Uterus (tissue), 2 donors: ENCODE measurements at regions not wholly inside any gene's neighbourhood (a gene's known extent, or its start where the extent isn't known, plus 50 kb on each side); places are given as distances from the start of the nearest gene placed in this dataset.
"Not testable (repeated sequence)": the region's sequence is repeated elsewhere in the genome, so short reads cannot be mapped to it uniquely, and the experiment has no call there.

ENCODE experiments used
- POLR2A ChIP-seq, 2 donors: fragments of 450-650 bp; IDR thresholded peaks; one replicate each; pipeline ENCODE4 v1.6.1; 2016; ENCODE audit warnings: antibody characterized with exemption in 2 of 2, mild to moderate bottlenecking in 1 of 2, moderate library complexity in 1 of 2
- TF ChIP-seq, protein P1 (sequence below), 4 experiments: fragments of 200-600 bp in 2 of 4; fragments of 450-650 bp in 2 of 4; sonication (generic) in 2 of 4; IDR thresholded peaks; one replicate each; pipeline ENCODE4 v1.5.1; 2016 to 2019; ENCODE audit warnings: antibody characterized with exemption in 4 of 4, mild to moderate bottlenecking in 2 of 4, moderate library complexity in 1 of 4

GRCh38 chr3:198145231-198145784, 185.3 kb downstream of the LMLN start:
- TF ChIP-seq, protein P1, sequence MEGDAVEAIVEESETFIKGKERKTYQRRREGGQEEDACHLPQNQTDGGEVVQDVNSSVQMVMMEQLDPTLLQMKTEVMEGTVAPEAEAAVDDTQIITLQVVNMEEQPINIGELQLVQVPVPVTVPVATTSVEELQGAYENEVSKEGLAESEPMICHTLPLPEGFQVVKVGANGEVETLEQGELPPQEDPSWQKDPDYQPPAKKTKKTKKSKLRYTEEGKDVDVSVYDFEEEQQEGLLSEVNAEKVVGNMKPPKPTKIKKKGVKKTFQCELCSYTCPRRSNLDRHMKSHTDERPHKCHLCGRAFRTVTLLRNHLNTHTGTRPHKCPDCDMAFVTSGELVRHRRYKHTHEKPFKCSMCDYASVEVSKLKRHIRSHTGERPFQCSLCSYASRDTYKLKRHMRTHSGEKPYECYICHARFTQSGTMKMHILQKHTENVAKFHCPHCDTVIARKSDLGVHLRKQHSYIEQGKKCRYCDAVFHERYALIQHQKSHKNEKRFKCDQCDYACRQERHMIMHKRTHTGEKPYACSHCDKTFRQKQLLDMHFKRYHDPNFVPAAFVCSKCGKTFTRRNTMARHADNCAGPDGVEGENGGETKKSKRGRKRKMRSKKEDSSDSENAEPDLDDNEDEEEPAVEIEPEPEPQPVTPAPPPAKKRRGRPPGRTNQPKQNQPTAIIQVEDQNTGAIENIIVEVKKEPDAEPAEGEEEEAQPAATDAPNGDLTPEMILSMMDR (IDR thresholded peaks at IDR 0.05) = not testable (repeated sequence)
- not testable (repeated sequence) for TF ChIP-seq POLR2A (IDR thresholded peaks at IDR 0.05)
